CD14-positive monocyte (primary cell): ENCODE measurements at regions not wholly inside any gene's neighbourhood (a gene's known extent, or its start where the extent isn't known, plus 50 kb on each side); places are given as distances from the start of the nearest gene placed in this dataset.

ENCODE experiments used
- DNase-seq, 3 donors: peaks; one replicate each; pipeline ENCODE4 v3.0.0-alpha.2; 2011 to 2022
- H2AFZ ChIP-seq: 2 replicates; pipeline ENCODE4 v1.6.0; 2012; ENCODE audit warnings: mild to moderate bottlenecking, low read depth, low read length, inconsistent platforms; ENCODE audit not compliant: insufficient read depth, poor library complexity, severe bottlenecking
- H3K27ac ChIP-seq, 2 donors: 1 replicate in 1 of 2; 2 replicates in 1 of 2; pipeline ENCODE4 v1.5.1; 2012 to 2013; ENCODE audit warnings: low read length in 2 of 2, control low read depth in 1 of 2, inconsistent platforms in 1 of 2, low read depth in 1 of 2, mild to moderate bottlenecking in 1 of 2
- H3K27me3 ChIP-seq, 2 donors: one replicate each; pipeline versions ENCODE4 v1.6.0 to v1.6.1; 2011 to 2013; ENCODE audit warnings: low read length in 2 of 2; ENCODE audit not compliant: control insufficient read depth in 2 of 2, insufficient read depth in 2 of 2
- H3K36me3 ChIP-seq, 2 donors: replicated peaks in 1 of 2; 1 replicate in 1 of 2; 2 replicates in 1 of 2; pipeline versions ENCODE4 v1.5.1 to v1.6.1; 2012 to 2013; ENCODE audit warnings: low read length in 2 of 2, control low read depth in 1 of 2, inconsistent platforms in 1 of 2, mild to moderate bottlenecking in 1 of 2; ENCODE audit not compliant: insufficient read depth in 2 of 2, control insufficient read depth in 1 of 2
- H3K4me1 ChIP-seq, 2 donors: 1 replicate in 1 of 2; 2 replicates in 1 of 2; pipeline versions ENCODE4 v1.5.1 to v1.6.1; 2012 to 2013; ENCODE audit warnings: low read length in 2 of 2, control low read depth in 1 of 2, inconsistent platforms in 1 of 2, mild to moderate bottlenecking in 1 of 2, moderate library complexity in 1 of 2; ENCODE audit not compliant: insufficient read depth in 2 of 2, control insufficient read depth in 1 of 2
- H3K4me2 ChIP-seq: replicated peaks from 2 replicates; pipeline ENCODE3; 2012; ENCODE audit warnings: low read length, moderate library complexity, mild to moderate bottlenecking; ENCODE audit not compliant: poor library complexity, severe bottlenecking; ENCODE audit errors: extremely low read depth
- H3K4me3 ChIP-seq, 3 experiments: fragments of 200-600 bp in 1 of 3; sonication (generic) in 1 of 3; replicated peaks in 1 of 3; 1 replicate in 2 of 3; 2 replicates in 1 of 3; pipeline ENCODE4 v1.5.1; 2011 to 2013; ENCODE audit warnings: low read length in 3 of 3, mild to moderate bottlenecking in 3 of 3, control low read depth in 2 of 3, low read depth in 2 of 3, inconsistent platforms in 1 of 3, moderate library complexity in 1 of 3
- H3K79me2 ChIP-seq: 2 replicates; pipeline ENCODE4 v1.6.0; 2012; ENCODE audit warnings: mild to moderate bottlenecking, control low read depth, inconsistent platforms, low read length, moderate library complexity; ENCODE audit not compliant: insufficient read depth
- H3K9ac ChIP-seq: 2 replicates; pipeline ENCODE4 v1.6.0; 2017; ENCODE audit warnings: low read length, mild to moderate bottlenecking; ENCODE audit not compliant: insufficient read depth, poor library complexity, severe bottlenecking
- H3K9me3 ChIP-seq, 2 donors: replicated peaks in 1 of 2; 1 replicate in 1 of 2; 2 replicates in 1 of 2; pipeline versions ENCODE4 v1.5.1 to v1.6.1; 2012 to 2013; ENCODE audit warnings: low read length in 2 of 2, control low read depth in 1 of 2; ENCODE audit not compliant: control insufficient read depth in 1 of 2, insufficient read depth in 1 of 2
- H4K20me1 ChIP-seq: 2 replicates; pipeline ENCODE4 v1.6.0; 2012; ENCODE audit warnings: mild to moderate bottlenecking, low read length, control low read depth, moderate library complexity; ENCODE audit not compliant: insufficient read depth
- H3K27ac Mint-ChIP-seq, 7 donors: one replicate each; pipeline ENCODE4 v1.8.0; 2020; ENCODE audit warnings: mild to moderate bottlenecking in 7 of 7, mixed read lengths in 7 of 7, moderate library complexity in 6 of 7, inconsistent platforms in 2 of 7
- H3K27me3 Mint-ChIP-seq, 3 donors: one replicate each; pipeline ENCODE4 v1.8.0; 2021 to 2022; ENCODE audit warnings: low read depth in 3 of 3, mild to moderate bottlenecking in 3 of 3, mixed read lengths in 3 of 3, moderate library complexity in 3 of 3, inconsistent platforms in 1 of 3
- H3K36me3 Mint-ChIP-seq, 2 donors: one replicate each; pipeline ENCODE4 v1.8.0; 2020; ENCODE audit warnings: mixed read lengths in 2 of 2, inconsistent platforms in 1 of 2, mild to moderate bottlenecking in 1 of 2
- H3K4me1 Mint-ChIP-seq: one replicate; pipeline ENCODE4 v1.8.0; 2020; ENCODE audit warnings: mild to moderate bottlenecking, mixed read lengths
- H3K4me3 Mint-ChIP-seq, 2 donors: one replicate each; pipeline ENCODE4 v1.8.0; 2020; ENCODE audit warnings: mild to moderate bottlenecking in 2 of 2, mixed read lengths in 2 of 2, moderate library complexity in 1 of 2
- H3K9me3 Mint-ChIP-seq, 7 donors: one replicate each; pipeline ENCODE4 v1.8.0; 2020 to 2022; ENCODE audit warnings: mixed read lengths in 7 of 7, mild to moderate bottlenecking in 6 of 7, moderate library complexity in 6 of 7, inconsistent platforms in 2 of 7
- WGBS: methylation state at CpG from one replicate; pipeline ENCODE4 v1.1.5; 2013; ENCODE audit warnings: missing lambda C conversion rate; ENCODE audit not compliant: insufficient coverage; 5-methylcytosine and 5-hydroxymethylcytosine counted together
- intact Hi-C, 2 donors: fragments of 100-400 bp; cut with micrococcal nuclease; formaldehyde crosslinking; loops; one replicate each; pipeline versions ENCODE4 v1.15.0 to v1.15.1; 2023
- TF ChIP-seq, protein P1 (sequence below): fragments of 200-600 bp; IDR thresholded peaks from one replicate; pipeline ENCODE4 v1.8.0; 2022; ENCODE audit warnings: antibody characterized with exemption, mild to moderate bottlenecking

DNA sequence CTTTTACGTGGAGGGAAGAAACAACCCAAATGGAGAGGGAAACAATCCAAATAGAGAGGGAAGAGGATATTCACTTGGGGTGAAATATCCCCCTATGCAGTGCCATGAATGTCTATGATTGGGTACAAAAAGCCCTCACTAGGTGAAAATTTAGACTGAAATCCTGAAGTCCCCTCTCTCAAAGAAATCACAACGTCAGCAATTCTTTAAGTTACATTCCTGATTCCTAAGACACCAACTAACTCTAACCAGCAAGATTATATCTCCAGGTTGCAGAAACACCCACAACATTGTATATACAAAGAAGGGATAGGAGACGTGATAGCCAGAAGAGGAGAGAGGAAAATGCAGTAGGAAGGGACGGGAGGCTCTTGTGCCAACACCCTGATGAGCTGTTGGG, 374.3 kb downstream of the DCAF12L2 start:
- Mint-ChIP-seq H3K4me3 (no peak overlapping the region), H3K27ac (no peak overlapping the region), H3K9me3 (peaks cover 0 to 5% (median 2%) of the 10 kb centered on the region in 7 donors), H3K27me3 (no peaks in the 10 kb centered on the region), H3K4me1 (no peaks in the 10 kb centered on the region), H3K36me3 (no peaks in the 10 kb centered on the region)
- Histone ChIP-seq H3K4me1 (no peaks in the 10 kb centered on the region), H3K27ac (no peak overlapping the region), H3K4me2 (no peak overlapping the region), H3K9me3 (peaks cover 0 to 7% of the 10 kb centered on the region in 2 donors), H3K9ac (no peak overlapping the region), H3K36me3 (no peaks in the 10 kb centered on the region), H3K4me3 (no peak overlapping the region), H3K27me3 (no peaks in the 10 kb centered on the region), H2AFZ (no peak overlapping the region), H4K20me1 (no peaks in the 10 kb centered on the region), H3K79me2 (no peaks in the 10 kb centered on the region)
- intact Hi-C loops, result no loop called here
- DNase-seq, result no peak
- TF ChIP-seq, protein P1, sequence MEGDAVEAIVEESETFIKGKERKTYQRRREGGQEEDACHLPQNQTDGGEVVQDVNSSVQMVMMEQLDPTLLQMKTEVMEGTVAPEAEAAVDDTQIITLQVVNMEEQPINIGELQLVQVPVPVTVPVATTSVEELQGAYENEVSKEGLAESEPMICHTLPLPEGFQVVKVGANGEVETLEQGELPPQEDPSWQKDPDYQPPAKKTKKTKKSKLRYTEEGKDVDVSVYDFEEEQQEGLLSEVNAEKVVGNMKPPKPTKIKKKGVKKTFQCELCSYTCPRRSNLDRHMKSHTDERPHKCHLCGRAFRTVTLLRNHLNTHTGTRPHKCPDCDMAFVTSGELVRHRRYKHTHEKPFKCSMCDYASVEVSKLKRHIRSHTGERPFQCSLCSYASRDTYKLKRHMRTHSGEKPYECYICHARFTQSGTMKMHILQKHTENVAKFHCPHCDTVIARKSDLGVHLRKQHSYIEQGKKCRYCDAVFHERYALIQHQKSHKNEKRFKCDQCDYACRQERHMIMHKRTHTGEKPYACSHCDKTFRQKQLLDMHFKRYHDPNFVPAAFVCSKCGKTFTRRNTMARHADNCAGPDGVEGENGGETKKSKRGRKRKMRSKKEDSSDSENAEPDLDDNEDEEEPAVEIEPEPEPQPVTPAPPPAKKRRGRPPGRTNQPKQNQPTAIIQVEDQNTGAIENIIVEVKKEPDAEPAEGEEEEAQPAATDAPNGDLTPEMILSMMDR, result no peak
- no CpG with 5 or more reads among the region's 4 CpGs for WGBS

DNA sequence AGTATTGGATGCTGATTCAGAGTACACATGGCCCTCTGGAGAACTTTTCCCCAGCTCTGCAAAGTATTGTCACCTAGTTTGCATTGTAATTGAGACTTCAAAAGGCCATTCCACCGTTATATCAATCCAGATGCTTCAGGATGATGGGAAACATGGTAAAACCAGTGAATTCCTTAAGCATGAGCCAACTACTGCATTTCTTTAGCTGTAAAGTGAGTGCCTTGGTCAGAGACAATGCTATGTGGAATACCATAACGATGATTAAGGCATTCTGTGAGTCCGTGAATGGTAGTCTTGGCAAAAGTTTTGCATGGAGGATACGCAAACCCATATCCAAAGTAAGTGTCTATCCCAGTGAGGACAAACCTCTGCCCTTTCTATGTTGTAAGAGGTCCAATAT, 355.2 kb downstream of the DCAF12L2 start:
- Mint-ChIP-seq H3K4me1 (no peaks in the 10 kb centered on the region), H3K27ac (no peak overlapping the region), H3K36me3 (no peaks in the 10 kb centered on the region), H3K9me3 (peaks cover 0 to 6% (median 0%) of the 10 kb centered on the region in 7 donors), H3K27me3 (no peaks in the 10 kb centered on the region), H3K4me3 (no peak overlapping the region)
- TF ChIP-seq, protein P1, result no peak
- Histone ChIP-seq H3K27me3 (no peaks in the 10 kb centered on the region), H3K9me3 (peaks cover 0 to 11% of the 10 kb centered on the region in 2 donors), H3K27ac (no peak overlapping the region), H3K4me3 (no peak overlapping the region), H3K4me2 (no peak overlapping the region), H4K20me1 (no peaks in the 10 kb centered on the region), H3K9ac (no peak overlapping the region), H3K4me1 (no peaks in the 10 kb centered on the region), H3K79me2 (no peaks in the 10 kb centered on the region), H3K36me3 (no peaks in the 10 kb centered on the region), H2AFZ (no peak overlapping the region)
- DNase-seq, result no peak
- no CpG with 5 or more reads among the region's 4 CpGs for WGBS
- intact Hi-C loops, result no loop called here
